Naive thymus-derived CD8-positive, alpha-beta T cell (primary cell): ENCODE measurements at regions not wholly inside any gene's neighbourhood (a gene's known extent, or its start where the extent isn't known, plus 50 kb on each side); places are given as distances from the start of the nearest gene placed in this dataset.
A peak's percentile ranks its signal among the peaks of the same experiment; 100 is the strongest.
"Not testable (repeated sequence)": the region's sequence is repeated elsewhere in the genome, so short reads cannot be mapped to it uniquely, and the experiment has no call there.

Source experiments
- ATAC-seq, 2 donors: fragments of 150-1000 bp; cut with Tn5 transposase in 1 of 2; sonication (Bioruptor Pico), chemical (Tn5 transposase) in 1 of 2; 1 replicate in 1 of 2; 2 replicates in 1 of 2; pipeline ENCODE4 v1.10.0; 2021; ENCODE audit warnings: mild to moderate bottlenecking in 2 of 2, moderate library complexity in 2 of 2
- POLR2A ChIA-PET: fragments of 350-600 bp; sonication (Branson Sonifier 250); formaldehyde crosslinking; loops from one replicate; lab custom pipeline; 2021; ENCODE audit warnings: antibody characterized with exemption; lab: Charles Lee
- DNase-seq, 10 donors: peaks; one replicate each; pipeline versions ENCODE4 v3.0.0 to v3.0.0-alpha.2; 2020 to 2022
- H3K27ac Mint-ChIP-seq, 10 donors: one replicate each; pipeline ENCODE4 v1.8.0; 2020 to 2022; ENCODE audit warnings: mild to moderate bottlenecking in 10 of 10, mixed read lengths in 10 of 10, moderate library complexity in 4 of 10, inconsistent platforms in 1 of 10
- H3K27me3 Mint-ChIP-seq, 5 donors: one replicate each; pipeline ENCODE4 v1.8.0; 2021 to 2022; ENCODE audit warnings: mixed read lengths in 5 of 5
- H3K36me3 Mint-ChIP-seq, 3 donors: one replicate each; pipeline ENCODE4 v1.8.0; 2020 to 2022; ENCODE audit warnings: mixed read lengths in 3 of 3, mild to moderate bottlenecking in 2 of 3, inconsistent platforms in 1 of 3
- H3K4me1 Mint-ChIP-seq, 4 donors: one replicate each; pipeline ENCODE4 v1.8.0; 2021 to 2022; ENCODE audit warnings: mixed read lengths in 4 of 4
- H3K4me3 Mint-ChIP-seq, 10 donors: one replicate each; pipeline ENCODE4 v1.8.0; 2020 to 2022; ENCODE audit warnings: mild to moderate bottlenecking in 10 of 10, mixed read lengths in 10 of 10, moderate library complexity in 6 of 10, inconsistent platforms in 1 of 10
- H3K9me3 Mint-ChIP-seq, 9 donors: one replicate each; pipeline ENCODE4 v1.8.0; 2020 to 2022; ENCODE audit warnings: mixed read lengths in 9 of 9, mild to moderate bottlenecking in 3 of 9, inconsistent platforms in 1 of 9, moderate library complexity in 1 of 9

DNA sequence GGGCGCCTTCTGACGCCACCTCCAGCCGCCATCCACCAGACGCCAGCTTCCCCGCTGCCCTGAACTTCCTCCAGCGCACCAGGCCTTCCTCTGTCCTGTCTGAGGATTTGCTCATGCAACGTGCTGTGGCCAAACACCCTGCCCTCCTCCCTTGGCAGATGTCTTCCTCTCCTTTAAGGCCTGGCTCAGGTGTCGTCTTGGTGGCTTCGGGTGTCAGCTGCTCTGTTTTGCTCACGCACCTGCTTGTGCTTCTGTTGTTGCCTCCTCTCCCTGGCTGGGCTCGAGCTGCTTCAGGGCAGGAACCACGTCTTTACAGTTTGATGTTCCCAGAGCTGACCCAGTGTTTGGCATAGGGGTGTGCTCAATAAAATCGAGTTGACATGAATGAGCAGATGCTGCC, 87.7 kb upstream of the PZP start:
- POLR2A ChIA-PET, H3K36me3 Mint-ChIP-seq, H3K4me3 Mint-ChIP-seq, H3K9me3 Mint-ChIP-seq, H3K27me3 Mint-ChIP-seq, DNase-seq, H3K4me1 Mint-ChIP-seq: not testable (repeated sequence)
- ATAC-seq, result peak; percentile 89 to 92
- H3K27ac Mint-ChIP-seq, result peak overlapping the region in 3 of 10 donors; percentile 18 to 77 (median 40)

DNA sequence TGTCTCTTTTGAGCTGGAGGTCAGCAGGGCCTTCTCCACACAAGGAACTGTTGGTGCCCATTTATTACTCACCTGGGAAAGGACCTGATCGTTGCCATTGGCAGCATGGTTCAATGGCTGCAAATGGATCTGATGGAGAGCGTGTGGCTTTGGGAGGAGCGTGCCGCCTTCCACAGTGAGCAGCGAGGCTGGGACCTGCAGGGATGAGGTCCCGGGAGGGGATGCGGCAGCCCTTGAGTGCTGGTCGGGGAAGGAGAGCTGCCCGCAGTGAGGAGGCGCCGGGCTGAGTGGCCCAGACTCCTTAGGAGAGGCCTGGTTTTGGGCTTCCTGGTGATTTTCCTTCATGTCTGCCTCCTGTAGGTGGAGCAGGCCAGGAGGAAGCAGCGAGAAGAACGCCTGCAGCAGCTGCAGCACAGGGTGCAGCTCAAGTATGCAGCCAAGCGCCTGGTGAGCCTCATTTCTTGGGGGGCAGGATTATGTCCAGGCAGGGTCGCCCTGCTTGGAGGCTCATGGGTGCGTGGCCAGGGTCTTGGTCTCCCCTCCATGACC, 86.0 kb upstream of the PZP start:
- POLR2A ChIA-PET, result not testable (repeated sequence)

DNA sequence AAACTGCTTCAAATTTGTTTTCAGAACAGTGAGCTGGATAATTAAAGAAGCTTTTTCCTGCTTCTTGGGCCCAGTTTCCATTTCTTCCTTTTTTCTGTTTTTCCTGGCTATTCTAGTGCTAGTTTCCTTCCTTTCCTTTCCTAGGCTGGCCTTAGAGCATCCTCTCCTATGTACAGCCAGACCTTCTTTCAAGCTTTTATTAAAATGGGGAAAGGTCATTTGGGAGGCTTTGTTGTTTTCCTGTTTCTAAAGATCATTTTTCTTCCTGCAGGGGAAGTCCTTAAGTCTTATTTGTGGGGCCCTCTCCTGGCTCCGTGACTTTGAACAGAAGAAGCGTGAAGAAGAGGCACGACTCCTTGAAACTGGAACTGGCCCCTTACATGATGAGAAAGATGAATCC, 85.2 kb upstream of the PZP start:
- H3K36me3 Mint-ChIP-seq, POLR2A ChIA-PET: not testable (repeated sequence)

More for the DNA sequence above, 86.0 kb upstream of the PZP start:
- not testable (repeated sequence) for H3K4me1 Mint-ChIP-seq, ATAC-seq, H3K27me3 Mint-ChIP-seq, H3K4me3 Mint-ChIP-seq, DNase-seq, H3K36me3 Mint-ChIP-seq, H3K9me3 Mint-ChIP-seq
- H3K27ac Mint-ChIP-seq, result peak overlapping the region in 1 of 10 donors; percentile 68

DNA sequence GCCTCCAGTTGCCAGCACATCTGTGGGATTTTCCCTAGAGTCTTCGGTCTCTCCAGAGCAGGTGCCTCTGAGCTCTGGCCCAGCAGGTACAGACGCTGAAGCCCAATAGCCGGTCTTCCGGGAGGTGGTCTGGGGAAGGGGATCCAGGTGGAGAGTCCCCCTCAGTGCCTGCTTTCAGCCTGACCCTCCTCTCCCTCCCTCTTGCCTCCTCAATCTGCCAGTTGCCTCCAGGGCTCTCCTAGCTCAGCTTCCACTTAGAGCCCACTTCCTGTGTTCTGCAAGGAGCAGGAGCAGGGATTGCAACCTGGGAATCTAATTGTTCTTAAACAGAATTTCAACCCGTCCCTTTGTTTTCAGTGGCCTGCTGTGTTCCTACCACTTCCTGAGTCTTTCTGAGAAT, 81.8 kb upstream of the PZP start:
- H3K4me1 Mint-ChIP-seq, H3K27me3 Mint-ChIP-seq, H3K9me3 Mint-ChIP-seq, POLR2A ChIA-PET, ATAC-seq, H3K36me3 Mint-ChIP-seq, H3K4me3 Mint-ChIP-seq, DNase-seq, H3K27ac Mint-ChIP-seq: not testable (repeated sequence)

More for the DNA sequence above, 85.2 kb upstream of the PZP start:
- not testable (repeated sequence) for H3K4me3 Mint-ChIP-seq, H3K9me3 Mint-ChIP-seq, H3K4me1 Mint-ChIP-seq, H3K27ac Mint-ChIP-seq, H3K27me3 Mint-ChIP-seq, DNase-seq, ATAC-seq

DNA sequence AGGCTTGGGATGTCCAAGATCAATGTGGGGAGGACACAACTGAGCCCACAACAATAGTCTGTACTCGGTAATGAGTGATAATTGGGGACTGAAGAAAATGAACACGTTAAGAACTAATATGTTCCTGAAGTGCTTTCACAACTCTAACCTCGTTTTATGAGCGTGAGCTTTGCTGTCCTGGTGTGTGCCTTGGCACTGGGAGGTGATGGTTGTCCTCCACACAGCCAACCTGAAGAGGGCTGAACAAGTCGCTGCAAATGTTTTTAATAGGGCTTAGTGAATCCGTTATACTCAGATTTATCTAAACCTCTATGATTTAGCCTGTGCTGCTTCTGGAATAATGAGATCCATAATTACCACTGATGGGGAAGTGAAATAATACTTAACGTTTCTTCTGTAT, 76.5 kb upstream of the PZP start:
- ATAC-seq, H3K36me3 Mint-ChIP-seq, DNase-seq, POLR2A ChIA-PET, H3K9me3 Mint-ChIP-seq, H3K27me3 Mint-ChIP-seq: not testable (repeated sequence)
- Mint-ChIP-seq H3K4me1 (peaks cover 0 to 20% (median 10%) of the 10 kb centered on the region in 4 donors), H3K27ac (peak overlapping the region in 6 of 10 donors; percentile 11 to 97 (median 93)), H3K4me3 (peak overlapping the region in 7 of 10 donors; percentile 89 to 100 (median 97))

DNA sequence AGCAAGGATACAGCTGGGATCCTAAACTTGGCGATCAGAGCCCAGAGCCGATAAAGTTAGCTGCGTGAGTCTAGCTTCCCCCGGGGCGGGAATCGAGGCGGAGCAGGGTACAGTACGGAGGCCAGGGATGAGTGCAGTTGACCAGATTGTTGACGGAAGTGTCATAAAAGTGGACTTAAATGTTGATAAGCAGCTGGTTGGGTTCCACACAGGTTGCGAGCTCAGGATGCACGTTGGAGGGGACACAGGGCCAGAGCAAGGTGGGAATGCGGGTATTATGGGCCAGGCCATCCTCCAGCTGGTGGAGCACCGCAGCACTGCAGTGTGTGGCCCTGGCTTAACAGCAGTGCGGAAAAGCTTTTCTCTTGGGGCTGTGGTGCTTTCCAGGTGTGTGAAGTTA, 76.0 kb upstream of the PZP start:
- H3K9me3 Mint-ChIP-seq, H3K27me3 Mint-ChIP-seq, POLR2A ChIA-PET, H3K36me3 Mint-ChIP-seq: not testable (repeated sequence)
- peak overlapping the region in 7 of 10 donors; percentile 88 to 97 (median 94) for H3K27ac Mint-ChIP-seq
- H3K4me3 Mint-ChIP-seq, result peak overlapping the region in 7 of 10 donors; percentile 89 to 100 (median 97)
- DNase-seq (peak in 3 of 10 donors; percentile 5 to 26 (median 6)), ATAC-seq (peak in 1 of 2 donors; percentile 46)
- H3K4me1 Mint-ChIP-seq, result peaks cover 0 to 20% (median 10%) of the 10 kb centered on the region in 4 donors

DNA sequence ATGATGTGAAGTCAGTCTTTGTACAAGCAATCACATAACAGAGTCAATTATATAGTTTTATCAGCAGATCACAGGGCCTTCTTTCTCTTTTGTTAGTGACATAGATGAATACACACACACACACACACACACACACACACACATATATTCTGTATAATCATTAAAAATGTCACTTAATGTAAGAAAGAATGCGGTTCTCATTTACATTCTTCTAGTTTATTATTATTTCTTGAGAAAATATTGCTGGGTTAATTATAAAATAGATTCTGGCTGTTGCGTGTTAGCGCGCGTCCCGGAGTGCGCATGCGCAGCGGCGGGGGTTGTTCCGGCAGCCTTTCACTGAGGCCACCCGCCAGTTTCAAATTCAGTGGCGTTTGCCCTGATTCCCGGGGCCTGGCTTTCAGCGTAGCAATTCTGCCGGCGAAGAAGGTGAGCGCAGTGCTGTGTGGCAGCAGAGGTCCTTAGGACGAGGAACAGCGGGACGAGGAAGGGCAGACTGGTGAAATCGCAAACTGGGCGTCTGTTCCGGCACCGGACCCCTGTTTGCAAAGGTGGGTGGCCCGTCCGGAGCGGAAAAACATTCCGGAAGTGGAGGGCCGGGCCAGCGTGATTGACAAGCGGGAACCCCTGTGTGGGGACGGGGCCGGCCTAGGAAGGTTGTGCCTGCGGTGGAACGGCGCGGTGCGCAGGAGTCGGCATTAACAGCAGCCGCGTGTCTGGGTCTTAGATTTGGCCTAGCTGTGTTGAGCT, 75.3 kb upstream of the PZP start:
- Mint-ChIP-seq H3K4me3 (peak overlapping the region; percentile 83 to 100 (median 95)), H3K4me1 (peaks cover 0 to 20% (median 10%) of the 10 kb centered on the region in 4 donors), H3K27ac (peak overlapping the region in 7 of 10 donors; percentile 91 to 97 (median 95))
- peak; percentile 61 to 96 for ATAC-seq
- H3K36me3 Mint-ChIP-seq, POLR2A ChIA-PET, H3K27me3 Mint-ChIP-seq, H3K9me3 Mint-ChIP-seq: not testable (repeated sequence)
- peak; percentile 62 to 95 (median 84) for DNase-seq

DNA sequence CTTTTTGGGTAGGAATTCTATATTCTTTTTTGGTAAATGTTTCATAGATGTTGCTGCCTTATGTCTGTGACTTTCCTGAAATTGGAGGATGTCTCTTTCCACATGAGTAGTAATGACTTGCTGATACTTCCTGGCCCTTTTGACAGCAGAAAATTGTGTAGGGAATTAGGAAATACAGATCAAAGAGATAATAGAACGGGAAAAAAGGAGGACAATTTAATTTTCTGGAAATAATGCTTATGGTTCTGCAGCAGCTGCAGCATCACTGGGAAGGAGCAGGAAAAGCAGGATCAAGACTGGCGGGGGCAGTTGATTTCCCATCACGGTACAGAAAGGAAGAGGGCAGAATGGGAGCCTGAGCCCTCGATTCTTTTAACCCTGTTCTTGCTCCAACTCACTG, 68.8 kb upstream of the PZP start:
- Mint-ChIP-seq H3K36me3 (peaks cover 0 to 2% (median 0%) of the 10 kb centered on the region in 3 donors), H3K4me1 (no peaks in the 10 kb centered on the region), H3K9me3 (no peaks in the 10 kb centered on the region), H3K27me3 (peaks cover 4 to 13% (median 5%) of the 10 kb centered on the region in 5 donors), H3K27ac (no peak overlapping the region), H3K4me3 (no peak overlapping the region)
- DNase-seq (no peak), ATAC-seq (no peak)
- POLR2A ChIA-PET, result no interaction called here

DNA sequence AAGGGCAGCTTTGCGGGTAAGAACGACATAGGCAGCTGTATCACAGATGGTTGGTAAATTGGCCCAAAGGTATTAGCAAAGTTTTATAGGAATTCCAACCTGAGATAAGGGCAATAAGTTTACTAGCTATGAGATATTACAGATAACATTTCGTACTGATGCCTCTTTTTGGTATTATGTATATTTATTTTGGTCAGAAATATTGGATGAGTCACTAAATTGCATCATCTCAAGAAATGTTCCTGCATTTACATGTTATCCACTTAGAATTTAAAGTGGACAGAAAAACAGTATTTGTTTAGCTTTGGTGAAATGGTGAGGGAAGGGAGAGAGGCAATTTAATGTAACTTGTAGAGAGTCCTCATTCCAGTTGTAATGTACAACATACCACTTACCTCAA, 65.1 kb upstream of the PZP start:
- Mint-ChIP-seq H3K27me3 (peaks cover 8 to 31% (median 10%) of the 10 kb centered on the region in 5 donors), H3K9me3 (no peaks in the 10 kb centered on the region), H3K27ac (no peak overlapping the region), H3K4me3 (no peak overlapping the region), H3K36me3 (peaks cover 0 to 2% (median 0%) of the 10 kb centered on the region in 3 donors), H3K4me1 (no peaks in the 10 kb centered on the region)
- no peak for ATAC-seq
- no peak for DNase-seq
- POLR2A ChIA-PET, result no interaction called here

DNA sequence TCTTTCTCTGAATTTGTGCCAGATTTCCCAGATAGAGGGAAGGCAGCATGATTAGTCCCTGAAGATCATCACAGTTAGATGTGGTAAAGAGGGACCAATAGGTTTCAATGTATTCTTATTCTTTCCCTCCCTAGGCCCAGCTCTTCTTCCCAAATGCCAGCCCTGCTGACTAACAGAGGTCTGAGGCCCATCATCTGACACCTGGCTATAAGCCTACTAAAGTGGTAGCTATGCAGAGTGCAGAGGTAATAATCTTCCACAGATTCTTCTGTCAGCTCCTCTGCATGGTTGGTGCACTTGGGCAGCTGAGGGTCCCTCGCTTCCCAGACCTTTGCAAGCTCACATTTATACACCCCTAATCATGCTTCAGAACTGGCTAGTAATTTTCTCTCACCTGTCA, 63.7 kb upstream of the PZP start:
- peaks cover 6 to 25% (median 10%) of the 10 kb centered on the region in 5 donors for H3K27me3 Mint-ChIP-seq

DNA sequence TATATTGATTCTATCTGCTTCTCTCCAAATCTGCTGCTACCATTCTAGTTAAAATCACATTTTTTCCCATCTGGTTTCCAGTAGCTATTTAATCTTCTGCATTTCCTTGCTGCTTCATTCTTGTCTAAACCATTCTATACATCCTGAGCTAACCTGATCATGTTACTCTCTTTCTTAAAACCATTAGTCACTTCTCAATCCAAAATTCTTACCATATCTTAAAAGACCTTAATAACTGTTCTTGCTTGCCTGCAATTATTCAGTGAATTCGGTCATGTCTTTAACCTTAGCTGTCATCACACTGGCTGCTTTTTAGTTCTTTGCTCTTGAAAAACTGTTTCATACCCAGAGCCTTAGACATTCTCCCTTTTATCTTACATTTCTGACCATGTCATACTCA, 56.4 kb upstream of the PZP start:
- no peak for ATAC-seq
- H3K27ac Mint-ChIP-seq, result no peak overlapping the region
- H3K9me3 Mint-ChIP-seq, result peaks cover 0 to under 1% (median 0%) of the 10 kb centered on the region in 9 donors
- peaks cover 0 to 2% (median 0%) of the 10 kb centered on the region in 5 donors for H3K27me3 Mint-ChIP-seq
- H3K4me3 Mint-ChIP-seq, result no peak overlapping the region
- H3K36me3 Mint-ChIP-seq, result no peaks in the 10 kb centered on the region
- no peak for DNase-seq
- H3K4me1 Mint-ChIP-seq, result peaks cover 0 to 4% (median 0%) of the 10 kb centered on the region in 4 donors
- POLR2A ChIA-PET, result interaction anchor here (0.6 kb wide), 1 partner anchor 479 kb away, joined by 4 read pairs; no protein-coding TSS in a partner anchor

More for the DNA sequence above, 63.7 kb upstream of the PZP start:
- DNase-seq, result no peak
- Mint-ChIP-seq H3K36me3 (peaks cover 0 to under 1% (median 0%) of the 10 kb centered on the region in 3 donors), H3K4me3 (no peak overlapping the region), H3K4me1 (no peaks in the 10 kb centered on the region), H3K27ac (no peak overlapping the region), H3K9me3 (no peaks in the 10 kb centered on the region)
- POLR2A ChIA-PET, result no interaction called here
- ATAC-seq, result no peak

DNA sequence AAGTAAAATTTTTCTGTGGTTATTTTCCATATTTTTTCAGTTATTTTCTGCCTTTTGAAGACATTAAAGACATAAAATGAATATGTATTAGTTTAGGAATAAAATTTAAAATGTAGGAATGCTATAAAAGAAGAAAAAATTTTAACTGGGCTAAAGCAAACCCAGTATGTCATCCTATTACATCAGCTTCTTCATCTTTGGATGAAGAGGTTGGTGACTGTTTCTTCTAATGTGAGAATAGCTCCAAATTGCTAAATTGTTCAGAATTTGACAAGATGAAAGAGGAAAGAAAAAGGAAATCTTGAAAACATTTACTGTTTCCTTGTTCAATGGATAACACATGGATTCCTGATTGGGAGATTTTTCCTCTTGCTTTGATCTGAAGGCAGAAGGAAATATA, 52.7 kb upstream of the PZP start:
- H3K4me1 Mint-ChIP-seq, result peaks cover 0 to 1% (median 0%) of the 10 kb centered on the region in 4 donors
- no peaks in the 10 kb centered on the region for H3K27me3 Mint-ChIP-seq
- DNase-seq (no peak), ATAC-seq (no peak)
- H3K9me3 Mint-ChIP-seq, result peaks cover 0 to 2% (median 0%) of the 10 kb centered on the region in 9 donors
- POLR2A ChIA-PET, result no interaction called here
- H3K4me3 Mint-ChIP-seq, result no peak overlapping the region
- peaks cover 0 to 7% (median 3%) of the 10 kb centered on the region in 3 donors for H3K36me3 Mint-ChIP-seq
- H3K27ac Mint-ChIP-seq, result no peak overlapping the region

DNA sequence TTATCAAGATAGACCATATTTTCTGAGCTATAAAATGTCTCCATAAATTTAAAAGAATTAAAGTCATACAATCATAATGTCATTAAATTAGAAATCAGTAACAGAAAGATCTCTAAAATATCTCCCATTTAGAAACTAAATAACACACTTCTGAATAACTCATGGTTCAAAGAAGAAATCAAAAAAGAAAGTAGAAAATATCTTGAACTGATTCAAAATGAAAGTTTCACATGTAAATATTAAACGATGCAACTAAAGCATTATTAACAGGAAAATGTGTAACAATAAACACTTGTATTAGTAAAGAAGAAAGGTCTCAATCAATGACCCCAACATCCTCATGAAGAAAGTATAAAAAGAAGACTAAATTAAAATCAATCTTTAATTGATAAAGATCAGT, 50.5 kb upstream of the PZP start:
- no peak for DNase-seq
- POLR2A ChIA-PET, result no interaction called here
- ATAC-seq, result no peak
- Mint-ChIP-seq H3K9me3 (peaks cover 0 to 2% (median 0%) of the 10 kb centered on the region in 9 donors), H3K36me3 (peaks cover 0 to 7% (median 3%) of the 10 kb centered on the region in 3 donors), H3K27ac (no peak overlapping the region), H3K27me3 (no peaks in the 10 kb centered on the region), H3K4me3 (no peak overlapping the region), H3K4me1 (no peaks in the 10 kb centered on the region)
